ENCODE measurements at regions not wholly inside any gene's neighbourhood (a gene's known extent, or its start where the extent isn't known, plus 50 kb on each side); places are given as distances from the start of the nearest gene placed in this dataset.

GRCh38 chr20:57847104-57847503, 137.3 kb upstream of the PMEPA1 start:
- Histone ChIP-seq H3K79me1 (ENCODE audit: low read depth in 1 of 2, low read length in 2 of 2) (no peaks in the 10 kb centered on the region), H2BK20ac (ENCODE audit: low read depth, low read length) (no peak overlapping the region), H3K36me3 (ENCODE audit: control insufficient read depth, insufficient read depth, low read length) (no peaks in the 10 kb centered on the region), H3K4ac (ENCODE audit: low read depth, low read length) (no peak overlapping the region), H2BK120ac (ENCODE audit: low read depth, low read length) (no peak overlapping the region), H2BK5ac (ENCODE audit: low read depth, low read length, poor library complexity, severe bottlenecking) (no peak overlapping the region), H3K4me3 (ENCODE audit: insufficient read depth, low read depth, low read length) (no peak overlapping the region), H3K14ac (replicated peaks; ENCODE audit: low read depth, low read length) (no peak overlapping the region), H3K9me1 (ENCODE audit: insufficient read depth, low read length) (no peaks in the 10 kb centered on the region), H3K18ac (ENCODE audit: low read depth, low read length) (no peak overlapping the region), H3K56ac (ENCODE audit: extremely low read depth, insufficient read depth, low read length) (no peak overlapping the region), H3K4me2 (ENCODE audit: low read depth, low read length) (no peak overlapping the region), H3K9ac (ENCODE audit: low read depth, low read length) (no peak overlapping the region), H3K9me3 (ENCODE audit: control insufficient read depth, insufficient read depth, low read length) (no peaks in the 10 kb centered on the region), H4K5ac (ENCODE audit: low read depth, low read length) (no peak overlapping the region), H2AFZ (replicated peaks; ENCODE audit: low read length, poor library complexity) (no peak overlapping the region), H3K27ac (ENCODE audit: insufficient read depth, low read length) (no peak overlapping the region), H3K27me3 (ENCODE audit: control insufficient read depth, insufficient read depth, low read length) (peaks cover 3% of the 10 kb centered on the region), H2AK5ac (ENCODE audit: low read depth, low read length) (no peak overlapping the region), H3K23ac (ENCODE audit: low read depth, low read length) (no peak overlapping the region), H2BK15ac (ENCODE audit: low read depth, low read length) (no peak overlapping the region), H3K4me1 (ENCODE audit: control insufficient read depth, insufficient read depth, low read length) (no peaks in the 10 kb centered on the region), H4K91ac (ENCODE audit: insufficient read depth, low read depth, low read length) (no peak overlapping the region), H4K20me1 (ENCODE audit: insufficient read depth, low read length) (no peaks in the 10 kb centered on the region), H4K8ac (ENCODE audit: low read depth in 2 of 2, low read length in 2 of 2) (no peak overlapping the region), H2AK9ac (replicated peaks; ENCODE audit: low read depth, low read length, poor library complexity) (no peak overlapping the region)
- BruUV-seq (replicated peaks), result no TSS peak
- TF ChIP-seq SMC3 (IDR thresholded peaks at IDR 0.05; ENCODE audit: low read depth, low read length) (no peak), CTCF (conservative IDR thresholded peaks at IDR 0.05; ENCODE audit: low read depth, low read length) (no peak), CHD1 (IDR thresholded peaks at IDR 0.05; ENCODE audit: low read depth, low read length) (no peak), CEBPB (IDR thresholded peaks at IDR 0.05; ENCODE audit: low read depth, low read length) (no peak), RFX5 (IDR thresholded peaks at IDR 0.05; ENCODE audit: low read depth, low read length) (no peak), FOS (IDR thresholded peaks at IDR 0.05; ENCODE audit: low read depth, low read length) (no peak), RAD21 (IDR thresholded peaks at IDR 0.05; ENCODE audit: low read length) (no peak), MAFK (IDR thresholded peaks at IDR 0.05; ENCODE audit: low read depth, low read length) (no peak), MXI1 (IDR thresholded peaks at IDR 0.05; ENCODE audit: borderline replicate concordance, low read depth, low read length) (no peak), BHLHE40 (IDR thresholded peaks at IDR 0.05; ENCODE audit: low read depth, low read length) (no peak)
- TF ChIP-seq, protein P1, sequence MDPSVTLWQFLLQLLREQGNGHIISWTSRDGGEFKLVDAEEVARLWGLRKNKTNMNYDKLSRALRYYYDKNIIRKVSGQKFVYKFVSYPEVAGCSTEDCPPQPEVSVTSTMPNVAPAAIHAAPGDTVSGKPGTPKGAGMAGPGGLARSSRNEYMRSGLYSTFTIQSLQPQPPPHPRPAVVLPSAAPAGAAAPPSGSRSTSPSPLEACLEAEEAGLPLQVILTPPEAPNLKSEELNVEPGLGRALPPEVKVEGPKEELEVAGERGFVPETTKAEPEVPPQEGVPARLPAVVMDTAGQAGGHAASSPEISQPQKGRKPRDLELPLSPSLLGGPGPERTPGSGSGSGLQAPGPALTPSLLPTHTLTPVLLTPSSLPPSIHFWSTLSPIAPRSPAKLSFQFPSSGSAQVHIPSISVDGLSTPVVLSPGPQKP (IDR thresholded peaks at IDR 0.05; ENCODE audit: borderline replicate concordance, low read depth, low read length), result no peak
- DNase-seq, result no peak
- ATAC-seq (ENCODE audit: low read depth), result no peak
- in situ Hi-C loops (cut with MboI; ENCODE audit: low sequenced_read_pairs), result no loop called here
- ChIA-PET POLR2A (ENCODE audit: unreplicated experiment) (no interaction called here), CTCF (no interaction called here)
- dilution Hi-C loops (cut with HindIII; ENCODE audit: low sequenced_read_pairs, unreplicated experiment), result no loop called here
- intact Hi-C loops (cut with micrococcal nuclease), result loop anchor here (10.0 kb wide), 1 partner anchor 192 kb away; no protein-coding TSS in a partner anchor

Measured in IMR-90 (cell line).